ENCODE measurements at regions not wholly inside any gene's neighbourhood (a gene's known extent, or its start where the extent isn't known, plus 50 kb on each side); places are given as distances from the start of the nearest gene placed in this dataset.

- TF ChIP-seq EZH2 (IDR thresholded peaks at IDR 0.05; ENCODE audit: borderline replicate concordance, insufficient read depth, low read depth, low read length, poor library complexity, severe bottlenecking): no peak
- Histone ChIP-seq H3K4me2 (replicated peaks; ENCODE audit: low read depth, low read length, poor library complexity, severe bottlenecking) (no peak overlapping the region), H3K4me3 (ENCODE audit: control extremely low read depth in 1 of 5, extremely low read depth in 1 of 5, insufficient read depth in 1 of 5, low read depth in 2 of 5, low read length in 4 of 5) (no peak overlapping the region), H3K36me3 (replicated peaks in 1 of 2; ENCODE audit: control extremely low read depth in 1 of 2, control insufficient read depth in 1 of 2, extremely low read depth in 1 of 2, insufficient read depth in 2 of 2, low read length in 1 of 2) (no peaks in the 10 kb centered on the region), H3K9ac (ENCODE audit: low read length) (no peak overlapping the region), H3K4me1 (ENCODE audit: control insufficient read depth in 2 of 2, insufficient read depth in 2 of 2, low read length in 2 of 2) (no peaks in the 10 kb centered on the region), H4K20me1 (ENCODE audit: control insufficient read depth, insufficient read depth, low read length, poor library complexity, severe bottlenecking) (no peaks in the 10 kb centered on the region), H3K79me2 (ENCODE audit: control insufficient read depth, insufficient read depth, low read length) (no peaks in the 10 kb centered on the region), H3K27ac (ENCODE audit: low read length in 2 of 2) (no peak overlapping the region), H3K9me3 (ENCODE audit: control extremely low read depth in 1 of 3, control insufficient read depth in 2 of 3, insufficient read depth in 1 of 3, low read length in 2 of 3) (peaks cover 0 to 3% (median 0%) of the 10 kb centered on the region in 3 donors), H3K27me3 (replicated peaks in 1 of 4; ENCODE audit: control extremely low read depth in 1 of 4, control insufficient read depth in 3 of 4, insufficient read depth in 4 of 4, low read length in 3 of 4) (peaks cover 0 to 4% (median under 1%) of the 10 kb centered on the region in 4 experiments), H2AFZ (ENCODE audit: insufficient read depth, low read depth, low read length, poor library complexity, severe bottlenecking) (no peak overlapping the region)
- Mint-ChIP-seq H3K9me3 (ENCODE audit: insufficient read depth) (no peaks in the 10 kb centered on the region), H3K27me3 (peaks cover 12% of the 10 kb centered on the region), H3K4me3 (no peak overlapping the region), H3K27ac (no peak overlapping the region), H3K4me1 (no peaks in the 10 kb centered on the region)
- WGBS (ENCODE audit: insufficient coverage): 100% methylated on average over 2 of the region's 2 CpGs
- intact Hi-C loops (cut with micrococcal nuclease): no loop called here
- ChIA-PET POLR2A (no interaction called here), CTCF (no interaction called here)
- DNase-seq (no peak), ATAC-seq (ENCODE audit: low read depth) (no peak)
Observed at GRCh38 chr6:44044940-44045671, 82.1 kb downstream of the MRPL14 start.

DNA sequence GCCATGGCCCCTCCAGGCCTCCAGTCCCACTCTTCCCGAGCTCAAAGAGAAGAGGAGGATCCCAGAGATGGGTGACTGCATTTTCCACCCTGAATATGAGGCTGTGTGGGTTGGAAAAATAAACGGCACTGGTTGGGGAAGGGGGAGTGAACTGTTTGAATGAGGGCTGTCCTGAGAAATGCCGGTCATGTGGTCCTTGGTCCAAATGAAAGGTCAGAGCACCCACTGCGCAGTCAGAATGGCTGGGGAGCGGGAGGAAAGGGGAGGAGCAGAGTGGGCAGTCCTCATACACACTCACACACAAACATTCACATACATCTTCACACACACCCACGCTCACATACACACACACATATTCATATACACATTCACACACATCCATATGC, 83.1 kb downstream of the MRPL14 start:
- Histone ChIP-seq H3K4me1 (ENCODE audit: control insufficient read depth in 2 of 2, insufficient read depth in 2 of 2, low read length in 2 of 2) (no peaks in the 10 kb centered on the region), H3K79me2 (ENCODE audit: control insufficient read depth, insufficient read depth, low read length) (no peaks in the 10 kb centered on the region), H3K4me2 (replicated peaks; ENCODE audit: low read depth, low read length, poor library complexity, severe bottlenecking) (no peak overlapping the region), H3K9me3 (ENCODE audit: control extremely low read depth in 1 of 3, control insufficient read depth in 2 of 3, insufficient read depth in 1 of 3, low read length in 2 of 3) (peaks cover 0 to 3% (median 0%) of the 10 kb centered on the region in 3 donors), H3K9ac (ENCODE audit: low read length) (no peak overlapping the region), H3K36me3 (replicated peaks in 1 of 2; ENCODE audit: control extremely low read depth in 1 of 2, control insufficient read depth in 1 of 2, extremely low read depth in 1 of 2, insufficient read depth in 2 of 2, low read length in 1 of 2) (no peaks in the 10 kb centered on the region), H3K27ac (ENCODE audit: low read length in 2 of 2) (no peak overlapping the region), H3K4me3 (ENCODE audit: control extremely low read depth in 1 of 5, extremely low read depth in 1 of 5, insufficient read depth in 1 of 5, low read depth in 2 of 5, low read length in 4 of 5) (no peak overlapping the region), H3K27me3 (replicated peaks in 1 of 4; ENCODE audit: control extremely low read depth in 1 of 4, control insufficient read depth in 3 of 4, insufficient read depth in 4 of 4, low read length in 3 of 4) (peaks cover 0 to 4% (median 1%) of the 10 kb centered on the region in 4 experiments), H2AFZ (ENCODE audit: insufficient read depth, low read depth, low read length, poor library complexity, severe bottlenecking) (no peak overlapping the region), H4K20me1 (ENCODE audit: control insufficient read depth, insufficient read depth, low read length, poor library complexity, severe bottlenecking) (no peaks in the 10 kb centered on the region)
- DNase-seq (no peak), ATAC-seq (ENCODE audit: low read depth) (no peak)
- Mint-ChIP-seq H3K9me3 (ENCODE audit: insufficient read depth) (no peaks in the 10 kb centered on the region), H3K27me3 (peaks cover 9% of the 10 kb centered on the region), H3K4me1 (no peaks in the 10 kb centered on the region), H3K4me3 (no peak overlapping the region), H3K27ac (no peak overlapping the region)
- TF ChIP-seq EZH2 (IDR thresholded peaks at IDR 0.05; ENCODE audit: borderline replicate concordance, insufficient read depth, low read depth, low read length, poor library complexity, severe bottlenecking): no peak
- TF ChIP-seq, protein P1, sequence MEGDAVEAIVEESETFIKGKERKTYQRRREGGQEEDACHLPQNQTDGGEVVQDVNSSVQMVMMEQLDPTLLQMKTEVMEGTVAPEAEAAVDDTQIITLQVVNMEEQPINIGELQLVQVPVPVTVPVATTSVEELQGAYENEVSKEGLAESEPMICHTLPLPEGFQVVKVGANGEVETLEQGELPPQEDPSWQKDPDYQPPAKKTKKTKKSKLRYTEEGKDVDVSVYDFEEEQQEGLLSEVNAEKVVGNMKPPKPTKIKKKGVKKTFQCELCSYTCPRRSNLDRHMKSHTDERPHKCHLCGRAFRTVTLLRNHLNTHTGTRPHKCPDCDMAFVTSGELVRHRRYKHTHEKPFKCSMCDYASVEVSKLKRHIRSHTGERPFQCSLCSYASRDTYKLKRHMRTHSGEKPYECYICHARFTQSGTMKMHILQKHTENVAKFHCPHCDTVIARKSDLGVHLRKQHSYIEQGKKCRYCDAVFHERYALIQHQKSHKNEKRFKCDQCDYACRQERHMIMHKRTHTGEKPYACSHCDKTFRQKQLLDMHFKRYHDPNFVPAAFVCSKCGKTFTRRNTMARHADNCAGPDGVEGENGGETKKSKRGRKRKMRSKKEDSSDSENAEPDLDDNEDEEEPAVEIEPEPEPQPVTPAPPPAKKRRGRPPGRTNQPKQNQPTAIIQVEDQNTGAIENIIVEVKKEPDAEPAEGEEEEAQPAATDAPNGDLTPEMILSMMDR (IDR thresholded peaks at IDR 0.05): no peak
- CTCF ChIA-PET: no interaction called here
- POLR2A ChIA-PET: no interaction called here
- intact Hi-C loops (cut with micrococcal nuclease): no loop called here
- WGBS (ENCODE audit: insufficient coverage): 93% methylated on average over 5 of the region's 6 CpGs

Measured in B cell (primary cell).